K562 (cell line): ENCODE measurements at regions not wholly inside any gene's neighbourhood (a gene's known extent, or its start where the extent isn't known, plus 50 kb on each side); places are given as distances from the start of the nearest gene placed in this dataset.

ENCODE experiments used
- ATF3 ChIP-seq, 2 experiments: fragments of 450-650 bp in 1 of 2; sonication (generic) in 1 of 2; formaldehyde crosslinking in 1 of 2; IDR thresholded peaks in 1 of 2; conservative IDR thresholded peaks in 1 of 2; 2 replicates each; pipeline versions ENCODE4 v1.6.1 to v1.8.1; 2016 to 2023; ENCODE audit warnings: mild to moderate bottlenecking in 2 of 2, moderate library complexity in 2 of 2, inconsistent platforms in 1 of 2, missing genetic modification reagents in 1 of 2
- BACH1 ChIP-seq: fragments of 200-800 bp; sonication (Bioruptor generic); IDR thresholded peaks from 2 replicates; pipeline ENCODE4 v1.6.1; 2016; ENCODE audit warnings: missing genetic modification characterization, missing compliant biosample characterization
- FOS ChIP-seq: IDR thresholded peaks from 3 replicates; pipeline ENCODE4 v1.6.1; 2011; ENCODE audit not compliant: insufficient read length; ENCODE audit errors: extremely low read depth
- JUN ChIP-seq, 2 experiments: sonication (generic) in 1 of 2; formaldehyde crosslinking in 1 of 2; IDR thresholded peaks; 2 replicates each; pipeline versions ENCODE4 v1.6.1 to v1.8.0; 2012 to 2022; ENCODE audit warnings: borderline replicate concordance in 2 of 2, mild to moderate bottlenecking in 2 of 2, improper control_type of control experiment in 1 of 2, low read depth in 1 of 2, low read length in 1 of 2, missing genetic modification reagents in 1 of 2
- XRCC5 ChIP-seq: fragments of 200-400 bp; formaldehyde crosslinking; IDR thresholded peaks from 2 replicates; pipeline ENCODE4 v1.6.1; 2017; ENCODE audit warnings: low read depth, mild to moderate bottlenecking, low read length
- ZFX ChIP-seq: sonication (generic); formaldehyde crosslinking; IDR thresholded peaks from 2 replicates; pipeline ENCODE4 v1.8.0; 2022; ENCODE audit warnings: mild to moderate bottlenecking, missing genetic modification reagents, moderate library complexity
- TF ChIP-seq, protein P1 (sequence below): sonication (generic); formaldehyde crosslinking; IDR thresholded peaks from 2 replicates; pipeline ENCODE4 v1.8.0; 2023; ENCODE audit warnings: mild to moderate bottlenecking, missing genetic modification reagents
- TF ChIP-seq, protein P2 (sequence below), 3 experiments: IDR thresholded peaks in 2 of 3; conservative IDR thresholded peaks in 1 of 3; 2 replicates each; pipeline ENCODE4 v1.5.1; 2011 to 2012; ENCODE audit warnings: low read length in 3 of 3, mild to moderate bottlenecking in 3 of 3, control low read depth in 2 of 3, improper control_type of control experiment in 1 of 3, inconsistent platforms in 1 of 3, low read depth in 1 of 3, mixed read lengths in 1 of 3, moderate library complexity in 1 of 3; ENCODE audit not compliant: insufficient read depth in 2 of 3

GRCh38 chr6:100194535-100194934 is 200.5 kb upstream of the MCHR2 start:
- TF ChIP-seq, protein P1, sequence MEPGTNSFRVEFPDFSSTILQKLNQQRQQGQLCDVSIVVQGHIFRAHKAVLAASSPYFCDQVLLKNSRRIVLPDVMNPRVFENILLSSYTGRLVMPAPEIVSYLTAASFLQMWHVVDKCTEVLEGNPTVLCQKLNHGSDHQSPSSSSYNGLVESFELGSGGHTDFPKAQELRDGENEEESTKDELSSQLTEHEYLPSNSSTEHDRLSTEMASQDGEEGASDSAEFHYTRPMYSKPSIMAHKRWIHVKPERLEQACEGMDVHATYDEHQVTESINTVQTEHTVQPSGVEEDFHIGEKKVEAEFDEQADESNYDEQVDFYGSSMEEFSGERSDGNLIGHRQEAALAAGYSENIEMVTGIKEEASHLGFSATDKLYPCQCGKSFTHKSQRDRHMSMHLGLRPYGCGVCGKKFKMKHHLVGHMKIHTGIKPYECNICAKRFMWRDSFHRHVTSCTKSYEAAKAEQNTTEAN (CRISPR knock-in tag): no peak
- TF ChIP-seq ATF3 (IDR thresholded peaks at IDR 0.05): no peak
- TF ChIP-seq ATF3 (CRISPR knock-in tag; conservative IDR thresholded peaks at IDR 0.05): no peak
- no peak for TF ChIP-seq BACH1 (tag)
- TF ChIP-seq, protein P2, sequence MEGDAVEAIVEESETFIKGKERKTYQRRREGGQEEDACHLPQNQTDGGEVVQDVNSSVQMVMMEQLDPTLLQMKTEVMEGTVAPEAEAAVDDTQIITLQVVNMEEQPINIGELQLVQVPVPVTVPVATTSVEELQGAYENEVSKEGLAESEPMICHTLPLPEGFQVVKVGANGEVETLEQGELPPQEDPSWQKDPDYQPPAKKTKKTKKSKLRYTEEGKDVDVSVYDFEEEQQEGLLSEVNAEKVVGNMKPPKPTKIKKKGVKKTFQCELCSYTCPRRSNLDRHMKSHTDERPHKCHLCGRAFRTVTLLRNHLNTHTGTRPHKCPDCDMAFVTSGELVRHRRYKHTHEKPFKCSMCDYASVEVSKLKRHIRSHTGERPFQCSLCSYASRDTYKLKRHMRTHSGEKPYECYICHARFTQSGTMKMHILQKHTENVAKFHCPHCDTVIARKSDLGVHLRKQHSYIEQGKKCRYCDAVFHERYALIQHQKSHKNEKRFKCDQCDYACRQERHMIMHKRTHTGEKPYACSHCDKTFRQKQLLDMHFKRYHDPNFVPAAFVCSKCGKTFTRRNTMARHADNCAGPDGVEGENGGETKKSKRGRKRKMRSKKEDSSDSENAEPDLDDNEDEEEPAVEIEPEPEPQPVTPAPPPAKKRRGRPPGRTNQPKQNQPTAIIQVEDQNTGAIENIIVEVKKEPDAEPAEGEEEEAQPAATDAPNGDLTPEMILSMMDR (IDR thresholded peaks at IDR 0.05 in 2 of 3, conservative IDR thresholded peaks at IDR 0.05 in 1 of 3; ENCODE audit: insufficient read depth in 2 of 3, low read depth in 1 of 3, low read length in 3 of 3): no peak
- TF ChIP-seq FOS: no peak
- TF ChIP-seq XRCC5: no peak
- TF ChIP-seq ZFX: no peak
- no peak for TF ChIP-seq JUN (IDR thresholded peaks at IDR 0.05; ENCODE audit: borderline replicate concordance, low read depth, low read length)
- TF ChIP-seq JUN (CRISPR knock-in tag; IDR thresholded peaks at IDR 0.05; ENCODE audit: borderline replicate concordance): no peak
